Endothelial cell of umbilical vein (primary cell): ENCODE measurements at regions not wholly inside any gene's neighbourhood (a gene's known extent, or its start where the extent isn't known, plus 50 kb on each side); places are given as distances from the start of the nearest gene placed in this dataset.

ENCODE experiments used
- CTCF ChIP-seq, 2 donors: IDR thresholded peaks; 1 replicate in 1 of 2; 2 replicates in 1 of 2; pipeline ENCODE4 v1.5.1; 2011; ENCODE audit warnings: low read length in 2 of 2, mild to moderate bottlenecking in 2 of 2, moderate library complexity in 2 of 2, control low read depth in 1 of 2, inconsistent platforms in 1 of 2, low read depth in 1 of 2; ENCODE audit not compliant: insufficient read depth in 1 of 2; ENCODE audit errors: extremely low read depth in 1 of 2
- EZH2 ChIP-seq: IDR thresholded peaks from 2 replicates; pipeline ENCODE4 v1.6.1; 2012; ENCODE audit warnings: borderline replicate concordance, low read depth, mild to moderate bottlenecking, moderate library complexity, low read length, inconsistent platforms; ENCODE audit not compliant: severe bottlenecking
- MAX ChIP-seq: IDR thresholded peaks from 2 replicates; pipeline ENCODE4 v1.6.1; 2011; ENCODE audit not compliant: insufficient read depth, insufficient read length
- POLR2A ChIP-seq: IDR thresholded peaks from 2 replicates; pipeline ENCODE4 v1.6.1; 2012; ENCODE audit warnings: low read depth, mild to moderate bottlenecking, control low read depth, low read length

GRCh38 chr6:155687645-155688044 lies 232.0 kb upstream of the NOX3 start:
- TF ChIP-seq CTCF (IDR thresholded peaks at IDR 0.05; ENCODE audit: extremely low read depth in 1 of 2, insufficient read depth in 1 of 2, low read depth in 1 of 2, low read length in 2 of 2) (no peak), MAX (no peak), POLR2A (no peak), EZH2 (no peak)
